ENCODE measurements at regions not wholly inside any gene's neighbourhood (a gene's known extent, or its start where the extent isn't known, plus 50 kb on each side); places are given as distances from the start of the nearest gene placed in this dataset.

DNA sequence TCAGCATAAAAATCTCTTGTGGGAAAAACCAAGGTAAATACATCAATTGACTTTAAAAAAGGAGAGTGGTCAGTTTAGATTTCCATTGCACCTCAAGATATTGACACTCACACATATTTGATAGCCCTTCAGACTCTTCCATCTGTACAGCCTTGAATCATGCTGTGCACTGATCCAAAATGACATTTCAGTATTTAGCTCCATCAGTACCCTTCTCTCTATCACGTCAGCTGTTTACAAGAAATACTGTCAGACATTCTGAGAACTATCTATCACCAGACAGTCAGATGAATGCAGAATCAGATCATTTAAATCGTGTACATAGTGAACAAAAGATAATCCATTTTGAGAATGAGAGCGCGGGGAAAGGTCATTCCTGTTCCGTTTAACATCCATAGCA is 511.9 kb downstream of the RPL10L start:
- DNase-seq (ENCODE audit: low read depth in 1 of 2, low spot score in 1 of 2) = no peak
- Histone ChIP-seq H3K27ac (replicated peaks) (no peak overlapping the region), H3K27me3 (ENCODE audit: insufficient read depth, poor library complexity, severe bottlenecking) (no peaks in the 10 kb centered on the region), H3K4me3 (replicated peaks; ENCODE audit: insufficient read depth, low read length) (no peak overlapping the region)
- TF ChIP-seq POLR2AphosphoS5 (IDR thresholded peaks at IDR 0.05; ENCODE audit: low read depth) = no peak
- no peak for TF ChIP-seq SPI1 (IDR thresholded peaks at IDR 0.05; ENCODE audit: borderline replicate concordance, low read depth)
- TF ChIP-seq, protein P1, sequence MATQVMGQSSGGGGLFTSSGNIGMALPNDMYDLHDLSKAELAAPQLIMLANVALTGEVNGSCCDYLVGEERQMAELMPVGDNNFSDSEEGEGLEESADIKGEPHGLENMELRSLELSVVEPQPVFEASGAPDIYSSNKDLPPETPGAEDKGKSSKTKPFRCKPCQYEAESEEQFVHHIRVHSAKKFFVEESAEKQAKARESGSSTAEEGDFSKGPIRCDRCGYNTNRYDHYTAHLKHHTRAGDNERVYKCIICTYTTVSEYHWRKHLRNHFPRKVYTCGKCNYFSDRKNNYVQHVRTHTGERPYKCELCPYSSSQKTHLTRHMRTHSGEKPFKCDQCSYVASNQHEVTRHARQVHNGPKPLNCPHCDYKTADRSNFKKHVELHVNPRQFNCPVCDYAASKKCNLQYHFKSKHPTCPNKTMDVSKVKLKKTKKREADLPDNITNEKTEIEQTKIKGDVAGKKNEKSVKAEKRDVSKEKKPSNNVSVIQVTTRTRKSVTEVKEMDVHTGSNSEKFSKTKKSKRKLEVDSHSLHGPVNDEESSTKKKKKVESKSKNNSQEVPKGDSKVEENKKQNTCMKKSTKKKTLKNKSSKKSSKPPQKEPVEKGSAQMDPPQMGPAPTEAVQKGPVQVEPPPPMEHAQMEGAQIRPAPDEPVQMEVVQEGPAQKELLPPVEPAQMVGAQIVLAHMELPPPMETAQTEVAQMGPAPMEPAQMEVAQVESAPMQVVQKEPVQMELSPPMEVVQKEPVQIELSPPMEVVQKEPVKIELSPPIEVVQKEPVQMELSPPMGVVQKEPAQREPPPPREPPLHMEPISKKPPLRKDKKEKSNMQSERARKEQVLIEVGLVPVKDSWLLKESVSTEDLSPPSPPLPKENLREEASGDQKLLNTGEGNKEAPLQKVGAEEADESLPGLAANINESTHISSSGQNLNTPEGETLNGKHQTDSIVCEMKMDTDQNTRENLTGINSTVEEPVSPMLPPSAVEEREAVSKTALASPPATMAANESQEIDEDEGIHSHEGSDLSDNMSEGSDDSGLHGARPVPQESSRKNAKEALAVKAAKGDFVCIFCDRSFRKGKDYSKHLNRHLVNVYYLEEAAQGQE (IDR thresholded peaks at IDR 0.05; ENCODE audit: insufficient replicate concordance, low read depth) = no peak
- no peak for TF ChIP-seq GABPA (IDR thresholded peaks at IDR 0.05; ENCODE audit: low read depth)
- TF ChIP-seq, protein P2, sequence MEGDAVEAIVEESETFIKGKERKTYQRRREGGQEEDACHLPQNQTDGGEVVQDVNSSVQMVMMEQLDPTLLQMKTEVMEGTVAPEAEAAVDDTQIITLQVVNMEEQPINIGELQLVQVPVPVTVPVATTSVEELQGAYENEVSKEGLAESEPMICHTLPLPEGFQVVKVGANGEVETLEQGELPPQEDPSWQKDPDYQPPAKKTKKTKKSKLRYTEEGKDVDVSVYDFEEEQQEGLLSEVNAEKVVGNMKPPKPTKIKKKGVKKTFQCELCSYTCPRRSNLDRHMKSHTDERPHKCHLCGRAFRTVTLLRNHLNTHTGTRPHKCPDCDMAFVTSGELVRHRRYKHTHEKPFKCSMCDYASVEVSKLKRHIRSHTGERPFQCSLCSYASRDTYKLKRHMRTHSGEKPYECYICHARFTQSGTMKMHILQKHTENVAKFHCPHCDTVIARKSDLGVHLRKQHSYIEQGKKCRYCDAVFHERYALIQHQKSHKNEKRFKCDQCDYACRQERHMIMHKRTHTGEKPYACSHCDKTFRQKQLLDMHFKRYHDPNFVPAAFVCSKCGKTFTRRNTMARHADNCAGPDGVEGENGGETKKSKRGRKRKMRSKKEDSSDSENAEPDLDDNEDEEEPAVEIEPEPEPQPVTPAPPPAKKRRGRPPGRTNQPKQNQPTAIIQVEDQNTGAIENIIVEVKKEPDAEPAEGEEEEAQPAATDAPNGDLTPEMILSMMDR (IDR thresholded peaks at IDR 0.05; ENCODE audit: insufficient read depth, low read length) = no peak

DNA sequence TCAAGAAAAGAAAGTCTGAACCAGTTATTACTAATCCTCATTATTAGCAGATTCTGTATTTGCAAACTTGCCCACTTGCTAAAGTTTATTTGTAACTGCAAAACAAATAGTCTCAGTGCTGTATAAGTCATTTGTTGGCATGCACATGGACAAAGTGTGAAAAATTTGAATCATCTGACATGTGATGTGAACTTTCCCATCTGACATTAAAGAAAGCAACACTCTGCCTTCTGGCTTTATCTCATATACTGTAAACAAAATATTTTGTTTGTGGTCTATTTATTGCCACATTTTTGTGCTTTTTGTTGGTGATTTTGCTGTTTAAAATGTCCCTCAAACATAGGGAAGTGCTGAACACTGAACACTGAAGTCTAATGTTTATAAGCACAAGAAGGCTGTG is 513.8 kb downstream of the RPL10L start:
- TF ChIP-seq GABPA (IDR thresholded peaks at IDR 0.05; ENCODE audit: low read depth) (no peak), SPI1 (IDR thresholded peaks at IDR 0.05; ENCODE audit: borderline replicate concordance, low read depth) (no peak), POLR2AphosphoS5 (IDR thresholded peaks at IDR 0.05; ENCODE audit: low read depth) (no peak)
- TF ChIP-seq, protein P1 (IDR thresholded peaks at IDR 0.05; ENCODE audit: insufficient replicate concordance, low read depth) = no peak
- TF ChIP-seq, protein P2 (IDR thresholded peaks at IDR 0.05; ENCODE audit: insufficient read depth, low read length) = no peak
- H3K27me3 ChIP-seq (ENCODE audit: insufficient read depth, poor library complexity, severe bottlenecking) = no peaks in the 10 kb centered on the region
- no peak overlapping the region for H3K27ac ChIP-seq (replicated peaks)
- DNase-seq (ENCODE audit: low read depth in 1 of 2, low spot score in 1 of 2) = no peak
- no peak overlapping the region for H3K4me3 ChIP-seq (replicated peaks; ENCODE audit: insufficient read depth, low read length)

DNA sequence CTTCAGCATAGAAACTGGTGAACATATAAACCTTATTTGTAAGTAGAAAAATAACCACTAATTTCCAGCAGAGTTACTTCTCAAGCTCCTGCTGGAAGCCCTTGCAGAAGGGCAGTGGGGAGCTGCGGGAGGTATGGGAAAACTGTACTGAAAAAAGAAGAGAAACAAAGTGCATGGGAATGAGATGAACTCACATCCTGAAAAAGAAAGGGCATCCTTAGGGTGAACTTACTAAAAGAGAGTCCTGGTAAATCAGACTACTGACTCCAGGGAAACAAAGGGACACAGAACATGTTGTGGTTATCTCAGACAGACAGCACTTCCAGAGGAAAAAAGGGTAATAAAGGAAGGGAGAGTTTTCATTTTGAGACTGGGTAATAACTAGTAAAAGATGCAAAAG is 515.1 kb downstream of the RPL10L start:
- TF ChIP-seq SPI1 (IDR thresholded peaks at IDR 0.05; ENCODE audit: borderline replicate concordance, low read depth) = no peak
- TF ChIP-seq, protein P1 (IDR thresholded peaks at IDR 0.05; ENCODE audit: insufficient replicate concordance, low read depth) = no peak
- no peak for TF ChIP-seq POLR2AphosphoS5 (IDR thresholded peaks at IDR 0.05; ENCODE audit: low read depth)
- TF ChIP-seq, protein P2 (IDR thresholded peaks at IDR 0.05; ENCODE audit: insufficient read depth, low read length) = no peak
- TF ChIP-seq GABPA (IDR thresholded peaks at IDR 0.05; ENCODE audit: low read depth) = no peak
- no peak overlapping the region for H3K4me3 ChIP-seq (replicated peaks; ENCODE audit: insufficient read depth, low read length)
- DNase-seq (ENCODE audit: low read depth in 1 of 2, low spot score in 1 of 2) = no peak
- no peaks in the 10 kb centered on the region for H3K27me3 ChIP-seq (ENCODE audit: insufficient read depth, poor library complexity, severe bottlenecking)
- no peak overlapping the region for H3K27ac ChIP-seq (replicated peaks)

Measured in HL-60 (cell line).